ENCODE measurements at regions not wholly inside any gene's neighbourhood (a gene's known extent, or its start where the extent isn't known, plus 50 kb on each side); places are given as distances from the start of the nearest gene placed in this dataset.

GRCh38 chr4:56085275-56085674 is 136.5 kb downstream of the CEP135 start:
- TF ChIP-seq, protein P1, sequence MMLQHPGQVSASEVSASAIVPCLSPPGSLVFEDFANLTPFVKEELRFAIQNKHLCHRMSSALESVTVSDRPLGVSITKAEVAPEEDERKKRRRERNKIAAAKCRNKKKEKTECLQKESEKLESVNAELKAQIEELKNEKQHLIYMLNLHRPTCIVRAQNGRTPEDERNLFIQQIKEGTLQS (IDR thresholded peaks at IDR 0.05; ENCODE audit: insufficient read depth, low read depth, low read length): no peak
- TF ChIP-seq KDM1A (IDR thresholded peaks at IDR 0.05; ENCODE audit: borderline replicate concordance, low read length) (no peak), HDAC6 (IDR thresholded peaks at IDR 0.05; ENCODE audit: low read depth, low read length) (no peak), RFX5 (IDR thresholded peaks at IDR 0.05; ENCODE audit: borderline replicate concordance, low read depth, low read length) (no peak), BACH1 (IDR thresholded peaks at IDR 0.05; ENCODE audit: low read length) (no peak), POLR2AphosphoS5 (IDR thresholded peaks at IDR 0.05; ENCODE audit: low read depth, low read length) (no peak), SIRT6 (IDR thresholded peaks at IDR 0.05; ENCODE audit: low read length) (no peak), BCL11A (IDR thresholded peaks at IDR 0.05; ENCODE audit: low read depth in 2 of 2, low read length in 2 of 2) (no peak), POLR2A (IDR thresholded peaks at IDR 0.05; ENCODE audit: control extremely low read depth in 1 of 2, low read depth in 2 of 2, low read length in 2 of 2) (no peak), EP300 (IDR thresholded peaks at IDR 0.05; ENCODE audit: borderline replicate concordance in 1 of 2, low read depth in 2 of 2, low read length in 2 of 2) (no peak), TAF1 (IDR thresholded peaks at IDR 0.05; ENCODE audit: low read depth, low read length) (no peak)
- TF ChIP-seq, protein P2, sequence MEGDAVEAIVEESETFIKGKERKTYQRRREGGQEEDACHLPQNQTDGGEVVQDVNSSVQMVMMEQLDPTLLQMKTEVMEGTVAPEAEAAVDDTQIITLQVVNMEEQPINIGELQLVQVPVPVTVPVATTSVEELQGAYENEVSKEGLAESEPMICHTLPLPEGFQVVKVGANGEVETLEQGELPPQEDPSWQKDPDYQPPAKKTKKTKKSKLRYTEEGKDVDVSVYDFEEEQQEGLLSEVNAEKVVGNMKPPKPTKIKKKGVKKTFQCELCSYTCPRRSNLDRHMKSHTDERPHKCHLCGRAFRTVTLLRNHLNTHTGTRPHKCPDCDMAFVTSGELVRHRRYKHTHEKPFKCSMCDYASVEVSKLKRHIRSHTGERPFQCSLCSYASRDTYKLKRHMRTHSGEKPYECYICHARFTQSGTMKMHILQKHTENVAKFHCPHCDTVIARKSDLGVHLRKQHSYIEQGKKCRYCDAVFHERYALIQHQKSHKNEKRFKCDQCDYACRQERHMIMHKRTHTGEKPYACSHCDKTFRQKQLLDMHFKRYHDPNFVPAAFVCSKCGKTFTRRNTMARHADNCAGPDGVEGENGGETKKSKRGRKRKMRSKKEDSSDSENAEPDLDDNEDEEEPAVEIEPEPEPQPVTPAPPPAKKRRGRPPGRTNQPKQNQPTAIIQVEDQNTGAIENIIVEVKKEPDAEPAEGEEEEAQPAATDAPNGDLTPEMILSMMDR (IDR thresholded peaks at IDR 0.05; ENCODE audit: control extremely low read depth in 1 of 3, insufficient read depth in 1 of 3, low read depth in 1 of 3, low read length in 3 of 3): no peak
- TF ChIP-seq, protein P3, sequence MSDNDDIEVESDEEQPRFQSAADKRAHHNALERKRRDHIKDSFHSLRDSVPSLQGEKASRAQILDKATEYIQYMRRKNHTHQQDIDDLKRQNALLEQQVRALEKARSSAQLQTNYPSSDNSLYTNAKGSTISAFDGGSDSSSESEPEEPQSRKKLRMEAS (IDR thresholded peaks at IDR 0.05): no peak
